H1 (cell line): ENCODE measurements at regions not wholly inside any gene's neighbourhood (a gene's known extent, or its start where the extent isn't known, plus 50 kb on each side); places are given as distances from the start of the nearest gene placed in this dataset.

Experiments used
- CTCF ChIA-PET: fragments of 300-600 bp; sonication (Branson Sonifier 250); formaldehyde crosslinking; loops from one replicate; lab custom pipeline; 2021; ENCODE audit not compliant: partially characterized antibody; lab: Charles Lee
- POLR2A ChIA-PET: fragments of 300-600 bp; sonication (Branson Sonifier 250); formaldehyde crosslinking; loops from one replicate; lab custom pipeline; 2021; ENCODE audit warnings: inconsistent platforms; ENCODE audit not compliant: partially characterized antibody; lab: Charles Lee
- DNase-seq, 2 experiments: peaks; one replicate each; pipeline versions ENCODE4 v3.0.0 to v3.0.0-alpha.2; 2010 to 2022; ENCODE audit warnings: low spot score in 2 of 2, low read depth in 1 of 2, mixed read lengths in 1 of 2
- FAIRE-seq: peaks from 2 replicates; lab custom pipeline; 2011; peaks lifted over from hg19 to GRCh38; lab: Jason Lieb, UNC
- H2AFZ ChIP-seq: 2 replicates; pipeline ENCODE4 v1.8.1; 2012; ENCODE audit warnings: low read length, inconsistent platforms
- H2AK5ac ChIP-seq: 2 replicates; pipeline ENCODE4 v1.6.1; 2013; ENCODE audit warnings: low read depth, low read length
- H2BK120ac ChIP-seq: replicated peaks from 2 replicates; pipeline ENCODE3; 2013; ENCODE audit warnings: low read depth, low read length, inconsistent platforms
- H2BK12ac ChIP-seq: 2 replicates; pipeline ENCODE4 v1.6.1; 2013; ENCODE audit warnings: low read depth, low read length
- H2BK15ac ChIP-seq: 2 replicates; pipeline ENCODE4 v1.6.1; 2013; ENCODE audit warnings: low read length
- H2BK20ac ChIP-seq: 2 replicates; pipeline ENCODE4 v1.6.1; 2013; ENCODE audit warnings: low read length
- H2BK5ac ChIP-seq: 2 replicates; pipeline ENCODE4 v1.6.1; 2013; ENCODE audit warnings: low read depth, low read length
- H3K14ac ChIP-seq: 2 replicates; pipeline ENCODE4 v1.6.1; 2013; ENCODE audit warnings: inconsistent platforms; ENCODE audit not compliant: insufficient read length
- H3K18ac ChIP-seq: 2 replicates; pipeline ENCODE4 v1.6.1; 2013; ENCODE audit warnings: low read length; ENCODE audit errors: extremely low read depth
- H3K23ac ChIP-seq: 2 replicates; pipeline ENCODE4 v1.6.1; 2013; ENCODE audit warnings: inconsistent platforms; ENCODE audit not compliant: insufficient read length
- H3K23me2 ChIP-seq: 2 replicates; pipeline ENCODE4 v1.6.1; 2013; ENCODE audit warnings: low read depth, low read length
- H3K27ac ChIP-seq: 2 replicates; pipeline ENCODE4 v1.6.1; 2011; ENCODE audit warnings: low read depth, low read length, inconsistent platforms
- H3K27me3 ChIP-seq, 4 experiments: replicated peaks in 1 of 4; 1 replicate in 1 of 4; 2 replicates in 3 of 4; pipeline versions ENCODE4 v1.6.1 to v1.8.1; 2011 to 2013; ENCODE audit warnings: low read length in 3 of 4, mild to moderate bottlenecking in 3 of 4, inconsistent platforms in 2 of 4, mixed read lengths in 2 of 4, moderate library complexity in 1 of 4; ENCODE audit not compliant: control insufficient read depth in 3 of 4, insufficient read depth in 3 of 4; ENCODE audit errors: extremely low read depth in 1 of 4
- H3K36me3 ChIP-seq, 4 experiments: 2 replicates each; pipeline versions ENCODE4 v1.6.1 to v1.8.1; 2011 to 2013; ENCODE audit warnings: mild to moderate bottlenecking in 4 of 4, low read length in 3 of 4, moderate library complexity in 2 of 4, control low read depth in 1 of 4, inconsistent platforms in 1 of 4; ENCODE audit not compliant: insufficient read depth in 4 of 4, control insufficient read depth in 2 of 4
- H3K4ac ChIP-seq: replicated peaks from 2 replicates; pipeline ENCODE3; 2013; ENCODE audit warnings: low read length, low read depth, mixed read lengths, inconsistent platforms; ENCODE audit not compliant: insufficient read length
- H3K4me1 ChIP-seq, 4 experiments: replicated peaks in 1 of 4; 1 replicate in 1 of 4; 2 replicates in 3 of 4; pipeline versions ENCODE4 v1.6.1 to v1.8.1; 2011 to 2013; ENCODE audit warnings: low read length in 3 of 4, inconsistent platforms in 2 of 4, mixed read lengths in 1 of 4; ENCODE audit not compliant: insufficient read depth in 4 of 4, control insufficient read depth in 3 of 4
- H3K4me2 ChIP-seq, 2 experiments: 2 replicates each; pipeline versions ENCODE4 v1.6.1 to v1.8.1; 2011 to 2013; ENCODE audit warnings: low read depth in 2 of 2, low read length in 2 of 2, control low read depth in 1 of 2, inconsistent platforms in 1 of 2, mild to moderate bottlenecking in 1 of 2; ENCODE audit not compliant: insufficient read depth in 1 of 2
- H3K4me3 ChIP-seq, 4 experiments: fragments of 200-600, 300-600 bp in 1 of 4; sonication (generic), shearing (Covaris generic), sonication (Bioruptor Twin) in 1 of 4; 2 replicates each; pipeline versions ENCODE4 v1.5.1 to v1.8.1; 2011 to 2016; ENCODE audit warnings: low read length in 4 of 4, low read depth in 3 of 4, control low read depth in 2 of 4, inconsistent platforms in 2 of 4, mild to moderate bottlenecking in 2 of 4, mixed read lengths in 1 of 4, moderate library complexity in 1 of 4; ENCODE audit not compliant: insufficient read depth in 2 of 4; ENCODE audit errors: extremely low read depth in 1 of 4
- H3K56ac ChIP-seq: replicated peaks from 2 replicates; pipeline ENCODE3; 2013; ENCODE audit warnings: low read depth, mild to moderate bottlenecking, mixed read lengths, low read length, inconsistent platforms; ENCODE audit not compliant: insufficient read length
- H3K79me1 ChIP-seq: 2 replicates; pipeline ENCODE4 v1.6.1; 2013; ENCODE audit warnings: low read depth, low read length, control low read depth
- H3K79me2 ChIP-seq, 2 experiments: 2 replicates each; pipeline versions ENCODE4 v1.6.1 to v1.8.1; 2012 to 2013; ENCODE audit warnings: low read length in 2 of 2, mild to moderate bottlenecking in 2 of 2, inconsistent platforms in 1 of 2; ENCODE audit not compliant: insufficient read depth in 2 of 2, control insufficient read depth in 1 of 2
- H3K9ac ChIP-seq, 4 experiments: replicated peaks in 1 of 4; 1 replicate in 1 of 4; 2 replicates in 3 of 4; pipeline versions ENCODE4 v1.6.1 to v1.8.1; 2011 to 2013; ENCODE audit warnings: low read depth in 3 of 4, low read length in 3 of 4, control low read depth in 2 of 4, mild to moderate bottlenecking in 2 of 4, moderate library complexity in 2 of 4, inconsistent platforms in 1 of 4; ENCODE audit errors: extremely low read depth in 1 of 4
- H3K9me3 ChIP-seq, 2 experiments: 2 replicates each; pipeline versions ENCODE4 v1.6.1 to v1.8.1; 2012 to 2013; ENCODE audit warnings: mild to moderate bottlenecking in 2 of 2, moderate library complexity in 2 of 2, control low read depth in 1 of 2, inconsistent platforms in 1 of 2, low read depth in 1 of 2, low read length in 1 of 2, mixed read lengths in 1 of 2; ENCODE audit not compliant: insufficient read depth in 2 of 2
- H4K20me1 ChIP-seq, 2 experiments: replicated peaks in 1 of 2; 2 replicates each; pipeline versions ENCODE3 to v1.8.1; 2011 to 2013; ENCODE audit warnings: inconsistent platforms in 2 of 2, low read length in 2 of 2, mild to moderate bottlenecking in 1 of 2; ENCODE audit not compliant: insufficient read depth in 2 of 2, control insufficient read depth in 1 of 2
- H4K5ac ChIP-seq: 2 replicates; pipeline ENCODE4 v1.6.1; 2013; ENCODE audit warnings: low read length, low read depth, mixed read lengths, inconsistent platforms; ENCODE audit not compliant: insufficient read length
- H4K8ac ChIP-seq: 2 replicates; pipeline ENCODE4 v1.8.0; 2013; ENCODE audit warnings: mild to moderate bottlenecking, moderate library complexity, low read length, inconsistent platforms; ENCODE audit not compliant: insufficient read depth; ENCODE audit errors: extremely low read depth
- H4K91ac ChIP-seq: replicated peaks from 2 replicates; pipeline ENCODE3; 2013; ENCODE audit warnings: low read length, mixed read lengths, inconsistent platforms; ENCODE audit not compliant: insufficient read length
- CTBP2 ChIP-seq: IDR thresholded peaks from 2 replicates; pipeline ENCODE4 v1.7.0; 2011; ENCODE audit warnings: borderline replicate concordance, mild to moderate bottlenecking, moderate library complexity, mixed read lengths, low read length; ENCODE audit not compliant: insufficient read depth, insufficient read length
- EZH2 ChIP-seq: fragments of 200-600 bp; sonication (generic); IDR thresholded peaks from 2 replicates; pipeline ENCODE4 v1.7.1; 2012; ENCODE audit warnings: low read depth, mild to moderate bottlenecking, moderate library complexity, low read length, inconsistent platforms; ENCODE audit not compliant: severe bottlenecking
- JUND ChIP-seq: IDR thresholded peaks from 2 replicates; pipeline ENCODE4 v1.6.1; 2011; ENCODE audit warnings: mild to moderate bottlenecking, improper control_type of control experiment, low read length
- SP2 ChIP-seq: IDR thresholded peaks from 2 replicates; pipeline ENCODE4 v1.6.1; 2012; ENCODE audit warnings: mild to moderate bottlenecking, low read length, inconsistent platforms
- SP4 ChIP-seq: IDR thresholded peaks from 2 replicates; pipeline ENCODE4 v1.6.1; 2012; ENCODE audit warnings: low read length, inconsistent platforms
- WGBS, 2 experiments: shearing (Covaris generic) in 1 of 2; methylation state at CpG; one replicate each; pipeline versions ENCODE4 v1.1.6 to v1.1.7; 2013 to 2015; ENCODE audit warnings: low lambda C conversion rate in 2 of 2, mixed read lengths in 2 of 2, inconsistent platforms in 1 of 2, low coverage in 1 of 2, missing lambda C conversion rate in 1 of 2; ENCODE audit not compliant: insufficient replicate concordance in 2 of 2, insufficient coverage in 1 of 2, insufficient read length in 1 of 2; ENCODE audit errors: extremely low coverage in 1 of 2, missing lambda C conversion rate in 1 of 2; 5-methylcytosine and 5-hydroxymethylcytosine counted together
- TF ChIP-seq, protein P1 (sequence below): IDR thresholded peaks from 2 replicates; pipeline ENCODE4 v1.6.1; 2012; ENCODE audit warnings: inconsistent platforms
- TF ChIP-seq, protein P2 (sequence below): IDR thresholded peaks from 2 replicates; pipeline ENCODE4 v1.6.1; 2011; ENCODE audit warnings: low read depth, mild to moderate bottlenecking, low read length; ENCODE audit not compliant: insufficient read depth
- TF ChIP-seq, protein P3 (sequence below): IDR thresholded peaks from 2 replicates; pipeline ENCODE4 v1.6.1; 2012; ENCODE audit warnings: low read length, inconsistent platforms
- TF ChIP-seq, protein P4 (sequence below), 3 experiments: IDR thresholded peaks; 1 replicate in 2 of 3; 2 replicates in 1 of 3; pipeline versions ENCODE4 v1.5.1 to v1.6.1; 2011; ENCODE audit warnings: low read length in 3 of 3, mild to moderate bottlenecking in 3 of 3, inconsistent platforms in 2 of 3, low read depth in 1 of 3, moderate library complexity in 1 of 3; ENCODE audit not compliant: insufficient read depth in 1 of 3; ENCODE audit errors: control extremely low read depth in 1 of 3

DNA sequence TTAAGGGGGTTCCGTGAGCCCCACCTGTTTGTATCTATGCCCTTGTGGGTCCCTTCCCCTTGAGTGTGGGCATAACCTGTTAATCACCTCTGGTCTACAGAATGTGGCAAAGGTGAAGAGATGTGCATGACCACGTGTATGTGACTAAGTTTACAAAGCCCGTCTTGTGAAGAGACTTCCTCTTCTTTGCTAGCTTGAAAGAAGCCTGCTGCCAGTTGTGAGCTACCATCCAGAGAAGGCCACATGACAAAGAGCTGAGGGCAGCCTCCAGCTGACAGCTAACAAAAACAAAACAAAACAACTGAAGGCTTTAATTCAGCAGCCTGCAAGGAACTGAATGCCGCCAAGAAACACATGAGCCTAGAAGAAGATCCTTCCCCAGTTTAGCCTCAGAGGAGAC, 112.0 kb downstream of the AXIN2 start:
- H3K4me3 ChIP-seq = no peak overlapping the region
- 87% methylated on average over 4 of the region's 4 CpGs; no CpG with 5 or more reads in 1 of the 2 experiments for WGBS, 2 experiments
- H3K4me1 ChIP-seq = peaks cover 0 to 3% (median 1%) of the 10 kb centered on the region in 4 experiments; a peak in 2 of 7 replicates
- no peaks in the 10 kb centered on the region for H3K27me3 ChIP-seq
- no peak overlapping the region for H2AK5ac ChIP-seq
- H3K56ac ChIP-seq = no peak overlapping the region
- peaks cover 7 to 8% of the 10 kb centered on the region in 2 experiments; a peak in 3 of 4 replicates for H3K9me3 ChIP-seq
- no peak overlapping the region for H3K23ac ChIP-seq
- H3K79me2 ChIP-seq = no peaks in the 10 kb centered on the region
- ChIA-PET POLR2A (no interaction called here), CTCF (no interaction called here)
- no peak overlapping the region for H2BK15ac ChIP-seq
- FAIRE-seq = no peak
- H3K4me2 ChIP-seq = no peak overlapping the region
- no peak overlapping the region for H3K9ac ChIP-seq
- H2BK20ac ChIP-seq = no peak overlapping the region
- no peak overlapping the region for H4K8ac ChIP-seq
- no peaks in the 10 kb centered on the region for H4K20me1 ChIP-seq
- no peak overlapping the region for H4K91ac ChIP-seq
- no peak for DNase-seq
- H3K23me2 ChIP-seq = no peaks in the 10 kb centered on the region; the same call in 1 of the 2 replicates
- H3K18ac ChIP-seq = no peak overlapping the region
- no peaks in the 10 kb centered on the region for H3K79me1 ChIP-seq
- no peak overlapping the region for H2BK12ac ChIP-seq
- H2BK120ac ChIP-seq = no peak overlapping the region
- no peak overlapping the region for H3K27ac ChIP-seq
- no peak overlapping the region for H4K5ac ChIP-seq
- no peak overlapping the region for H2AFZ ChIP-seq
- no peak overlapping the region for H2BK5ac ChIP-seq
- H3K4ac ChIP-seq = no peak overlapping the region
- no peaks in the 10 kb centered on the region; a peak in 1 of 8 replicates for H3K36me3 ChIP-seq
- H3K14ac ChIP-seq = no peak overlapping the region
- TF ChIP-seq EZH2 = no peak
- TF ChIP-seq, protein P1, sequence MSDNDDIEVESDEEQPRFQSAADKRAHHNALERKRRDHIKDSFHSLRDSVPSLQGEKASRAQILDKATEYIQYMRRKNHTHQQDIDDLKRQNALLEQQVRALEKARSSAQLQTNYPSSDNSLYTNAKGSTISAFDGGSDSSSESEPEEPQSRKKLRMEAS = peak; percentile 33; the same call in 1 of the 2 replicates
- TF ChIP-seq, protein P2, sequence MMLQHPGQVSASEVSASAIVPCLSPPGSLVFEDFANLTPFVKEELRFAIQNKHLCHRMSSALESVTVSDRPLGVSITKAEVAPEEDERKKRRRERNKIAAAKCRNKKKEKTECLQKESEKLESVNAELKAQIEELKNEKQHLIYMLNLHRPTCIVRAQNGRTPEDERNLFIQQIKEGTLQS = no peak
- TF ChIP-seq SP2 = no peak
- TF ChIP-seq, protein P3, sequence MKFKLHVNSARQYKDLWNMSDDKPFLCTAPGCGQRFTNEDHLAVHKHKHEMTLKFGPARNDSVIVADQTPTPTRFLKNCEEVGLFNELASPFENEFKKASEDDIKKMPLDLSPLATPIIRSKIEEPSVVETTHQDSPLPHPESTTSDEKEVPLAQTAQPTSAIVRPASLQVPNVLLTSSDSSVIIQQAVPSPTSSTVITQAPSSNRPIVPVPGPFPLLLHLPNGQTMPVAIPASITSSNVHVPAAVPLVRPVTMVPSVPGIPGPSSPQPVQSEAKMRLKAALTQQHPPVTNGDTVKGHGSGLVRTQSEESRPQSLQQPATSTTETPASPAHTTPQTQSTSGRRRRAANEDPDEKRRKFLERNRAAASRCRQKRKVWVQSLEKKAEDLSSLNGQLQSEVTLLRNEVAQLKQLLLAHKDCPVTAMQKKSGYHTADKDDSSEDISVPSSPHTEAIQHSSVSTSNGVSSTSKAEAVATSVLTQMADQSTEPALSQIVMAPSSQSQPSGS = no peak
- TF ChIP-seq, protein P4, sequence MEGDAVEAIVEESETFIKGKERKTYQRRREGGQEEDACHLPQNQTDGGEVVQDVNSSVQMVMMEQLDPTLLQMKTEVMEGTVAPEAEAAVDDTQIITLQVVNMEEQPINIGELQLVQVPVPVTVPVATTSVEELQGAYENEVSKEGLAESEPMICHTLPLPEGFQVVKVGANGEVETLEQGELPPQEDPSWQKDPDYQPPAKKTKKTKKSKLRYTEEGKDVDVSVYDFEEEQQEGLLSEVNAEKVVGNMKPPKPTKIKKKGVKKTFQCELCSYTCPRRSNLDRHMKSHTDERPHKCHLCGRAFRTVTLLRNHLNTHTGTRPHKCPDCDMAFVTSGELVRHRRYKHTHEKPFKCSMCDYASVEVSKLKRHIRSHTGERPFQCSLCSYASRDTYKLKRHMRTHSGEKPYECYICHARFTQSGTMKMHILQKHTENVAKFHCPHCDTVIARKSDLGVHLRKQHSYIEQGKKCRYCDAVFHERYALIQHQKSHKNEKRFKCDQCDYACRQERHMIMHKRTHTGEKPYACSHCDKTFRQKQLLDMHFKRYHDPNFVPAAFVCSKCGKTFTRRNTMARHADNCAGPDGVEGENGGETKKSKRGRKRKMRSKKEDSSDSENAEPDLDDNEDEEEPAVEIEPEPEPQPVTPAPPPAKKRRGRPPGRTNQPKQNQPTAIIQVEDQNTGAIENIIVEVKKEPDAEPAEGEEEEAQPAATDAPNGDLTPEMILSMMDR (IDR thresholded peaks at IDR 0.05; ENCODE audit: control extremely low read depth in 1 of 3, insufficient read depth in 1 of 3, low read depth in 1 of 3, low read length in 3 of 3) = no peak
- no peak for TF ChIP-seq JUND
- no peak for TF ChIP-seq CTBP2
- TF ChIP-seq SP4 = no peak
